Panc1 (cell line): ENCODE measurements at regions not wholly inside any gene's neighbourhood (a gene's known extent, or its start where the extent isn't known, plus 50 kb on each side); places are given as distances from the start of the nearest gene placed in this dataset.

Source experiments
- ATAC-seq: fragments of 200-7000 bp; cut with Tn5 transposase; 2 replicates; pipeline ENCODE4 v1.9.1; 2020; ENCODE audit warnings: mild to moderate bottlenecking, moderate library complexity
- BruUV-seq: library from RNA; stranded (reverse); fragments of 400-500 nt; replicated peaks from 2 replicates; lab custom pipeline; 2021; lab: Mats Ljungman, UMichigan
- CTCF ChIA-PET: fragments of 300-600 bp; sonication (Branson Sonifier 250); formaldehyde crosslinking; loops from one replicate; lab custom pipeline; 2022; ENCODE audit warnings: antibody characterized with exemption; lab: Charles Lee
- POLR2A ChIA-PET: fragments of 300-600 bp; sonication (Branson Sonifier 250); formaldehyde crosslinking; loops from one replicate; lab custom pipeline; 2022; ENCODE audit warnings: antibody characterized with exemption; lab: Charles Lee
- DNase-seq: peaks from one replicate; pipeline ENCODE4 v3.0.0-alpha.2; 2010; ENCODE audit warnings: low read depth, low spot score
- H3K27ac ChIP-seq: 2 replicates; pipeline ENCODE4 v1.5.1; 2011; ENCODE audit warnings: mild to moderate bottlenecking, low read length, inconsistent platforms
- H3K27me3 ChIP-seq: fragments of 200-500 bp; sonication (Bioruptor generic); 2 replicates; pipeline ENCODE4 v1.6.0; 2014; ENCODE audit warnings: low read length, inconsistent platforms; ENCODE audit not compliant: control insufficient read depth, insufficient read depth
- H3K36me3 ChIP-seq: fragments of 200-500 bp; sonication (Bioruptor generic); 2 replicates; pipeline ENCODE4 v1.5.1; 2014; ENCODE audit warnings: inconsistent platforms, mild to moderate bottlenecking, low read length, moderate library complexity; ENCODE audit not compliant: control insufficient read depth, insufficient read depth
- H3K4me1 ChIP-seq: 2 replicates; pipeline ENCODE4 v1.5.1; 2011; ENCODE audit warnings: inconsistent platforms, mild to moderate bottlenecking, low read length, moderate library complexity; ENCODE audit not compliant: control insufficient read depth, insufficient read depth
- H3K4me3 ChIP-seq, 2 experiments: 2 replicates each; pipeline ENCODE4 v1.5.1; 2011 to 2012; ENCODE audit warnings: low read depth in 2 of 2, low read length in 2 of 2, mild to moderate bottlenecking in 2 of 2, inconsistent platforms in 1 of 2, moderate library complexity in 1 of 2
- H3K9me3 ChIP-seq: fragments of 200-500 bp; sonication (Bioruptor generic); 2 replicates; pipeline ENCODE4 v1.5.1; 2014; ENCODE audit warnings: low read depth, mild to moderate bottlenecking, inconsistent platforms, low read length, moderate library complexity; ENCODE audit not compliant: control insufficient read depth, insufficient read depth
- CTCF ChIP-seq: fragments of 450-650 bp; IDR thresholded peaks from 2 replicates; pipeline ENCODE4 v1.5.1; 2017; ENCODE audit warnings: mild to moderate bottlenecking
- POLR2AphosphoS5 ChIP-seq: IDR thresholded peaks from 2 replicates; pipeline ENCODE4 v1.6.1; 2012; ENCODE audit warnings: mild to moderate bottlenecking, low read depth, low read length, moderate library complexity
- REST ChIP-seq, 2 experiments: IDR thresholded peaks; 2 replicates each; pipeline ENCODE4 v1.6.1; 2011 to 2012; ENCODE audit warnings: low read depth in 2 of 2, control low read depth in 1 of 2, low read length in 1 of 2, mild to moderate bottlenecking in 1 of 2, moderate library complexity in 1 of 2; ENCODE audit not compliant: insufficient read depth in 1 of 2
- SIN3A ChIP-seq: IDR thresholded peaks from 2 replicates; pipeline ENCODE4 v1.6.1; 2012; ENCODE audit warnings: low read depth, mild to moderate bottlenecking, low read length, moderate library complexity, borderline replicate concordance; ENCODE audit not compliant: insufficient read depth
- TCF7L2 ChIP-seq: IDR thresholded peaks from 2 replicates; pipeline ENCODE4 v1.6.1; 2011; ENCODE audit warnings: mild to moderate bottlenecking, low read depth, low read length, inconsistent platforms
- in situ Hi-C: cut with HindIII; loops from 2 replicates; pipeline ENCODE4 v1.10.0; 2016; ENCODE audit warnings: low sequenced_read_pairs, low pct_unique_long_range_greater_than_20kb
- intact Hi-C: fragments of 100-400 bp; cut with micrococcal nuclease; formaldehyde crosslinking; loops from one replicate; pipeline ENCODE4 v1.10.0; 2022; ENCODE audit not compliant: unreplicated experiment

- H3K9me3 ChIP-seq: no peaks in the 10 kb centered on the region
- CTCF ChIA-PET: interaction anchor here (0.7 kb wide), 1 partner anchor 109 kb away, joined by 3 read pairs; no protein-coding TSS in a partner anchor
- TF ChIP-seq REST (IDR thresholded peaks at IDR 0.05; ENCODE audit: insufficient read depth in 1 of 2, low read depth in 2 of 2, low read length in 1 of 2) (no peak), CTCF (no peak), TCF7L2 (no peak), SIN3A (no peak), POLR2AphosphoS5 (no peak)
- ATAC-seq (no peak), DNase-seq (no peak)
- in situ Hi-C loops: no loop called here
- no peak overlapping the region for H3K27ac ChIP-seq
- peaks cover 2% of the 10 kb centered on the region; the same call in 1 of the 2 replicates for H3K27me3 ChIP-seq
- POLR2A ChIA-PET: no interaction called here
- BruUV-seq: no TSS peak
- H3K4me1 ChIP-seq: no peaks in the 10 kb centered on the region
- no peaks in the 10 kb centered on the region for H3K36me3 ChIP-seq
- H3K4me3 ChIP-seq: no peak overlapping the region
- intact Hi-C loops: no loop called here
Measured at GRCh38 chr1:175848329-175848728, 104.9 kb upstream of the TNR start.

GRCh38 chr1:175845985-175846384 lies 102.6 kb upstream of the TNR start:
- H3K4me1 ChIP-seq: no peaks in the 10 kb centered on the region
- DNase-seq (no peak), ATAC-seq (no peak)
- H3K4me3 ChIP-seq: no peak overlapping the region
- TF ChIP-seq CTCF: no peak
- no peak for TF ChIP-seq TCF7L2
- no peak for TF ChIP-seq POLR2AphosphoS5
- TF ChIP-seq SIN3A: no peak
- TF ChIP-seq REST (IDR thresholded peaks at IDR 0.05; ENCODE audit: insufficient read depth in 1 of 2, low read depth in 2 of 2, low read length in 1 of 2): no peak
- H3K36me3 ChIP-seq: no peaks in the 10 kb centered on the region
- H3K27me3 ChIP-seq: 0 out of 2 replicates have a peak, but pooled peaks cover 2% of the 10 kb centered on the region
- CTCF ChIA-PET: no interaction called here
- no peak overlapping the region for H3K27ac ChIP-seq
- POLR2A ChIA-PET: no interaction called here
- H3K9me3 ChIP-seq: no peaks in the 10 kb centered on the region
- intact Hi-C loops: no loop called here
- in situ Hi-C loops: no loop called here
- BruUV-seq: no TSS peak
